HFFc6 (cell line): ENCODE measurements at regions not wholly inside any gene's neighbourhood (a gene's known extent, or its start where the extent isn't known, plus 50 kb on each side); places are given as distances from the start of the nearest gene placed in this dataset.

Experiments
- DNase-seq: peaks from one replicate; pipeline ENCODE4 v3.0.0-alpha.2; 2018
- H3K27ac Mint-ChIP-seq: 2 replicates; pipeline ENCODE4 v1.8.0; 2020; ENCODE audit warnings: mild to moderate bottlenecking, mixed read lengths
- H3K27me3 Mint-ChIP-seq: 2 replicates; pipeline ENCODE4 v1.8.0; 2021; ENCODE audit warnings: mild to moderate bottlenecking, moderate library complexity, mixed read lengths; ENCODE audit not compliant: insufficient read depth
- H3K36me3 Mint-ChIP-seq: 2 replicates; pipeline ENCODE4 v1.8.0; 2021; ENCODE audit warnings: low read depth, mixed read lengths
- H3K4me1 Mint-ChIP-seq: 2 replicates; pipeline ENCODE4 v1.8.0; 2020; ENCODE audit warnings: low read depth, mixed read lengths
- H3K4me3 Mint-ChIP-seq: 2 replicates; pipeline ENCODE4 v1.8.0; 2020; ENCODE audit warnings: mild to moderate bottlenecking, moderate library complexity, mixed read lengths
- H3K9me3 Mint-ChIP-seq: 2 replicates; pipeline ENCODE4 v1.8.0; 2020; ENCODE audit warnings: mild to moderate bottlenecking, mixed read lengths
- TF ChIP-seq, protein P1 (sequence below): fragments of 200-600 bp; sonication (generic); IDR thresholded peaks from 2 replicates; pipeline ENCODE4 v1.5.0; 2021; ENCODE audit warnings: antibody characterized with exemption, mild to moderate bottlenecking

DNA sequence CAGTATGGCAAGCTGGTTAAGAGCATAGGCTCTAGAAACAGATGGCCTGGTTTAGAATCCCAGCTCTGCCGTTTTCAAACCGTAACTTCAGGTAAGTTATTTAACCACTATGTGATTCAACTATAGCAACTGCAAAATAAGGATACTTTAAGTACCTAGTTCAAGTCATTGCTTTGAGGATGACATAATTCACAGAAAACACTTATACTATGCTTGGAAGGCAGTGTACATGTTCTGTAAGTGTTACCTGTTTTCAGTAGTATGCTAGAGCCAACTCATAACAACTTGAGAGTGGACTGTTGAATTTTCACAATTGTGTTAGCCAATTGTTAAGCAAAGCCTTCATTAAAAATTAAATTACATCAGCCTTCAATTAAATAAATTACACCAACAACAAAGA is 134.8 kb upstream of the BEND6 start:
- H3K4me1 Mint-ChIP-seq: peaks cover 70% of the 10 kb centered on the region
- no peak overlapping the region for H3K27ac Mint-ChIP-seq
- peaks cover 5% of the 10 kb centered on the region for H3K36me3 Mint-ChIP-seq
- TF ChIP-seq, protein P1, sequence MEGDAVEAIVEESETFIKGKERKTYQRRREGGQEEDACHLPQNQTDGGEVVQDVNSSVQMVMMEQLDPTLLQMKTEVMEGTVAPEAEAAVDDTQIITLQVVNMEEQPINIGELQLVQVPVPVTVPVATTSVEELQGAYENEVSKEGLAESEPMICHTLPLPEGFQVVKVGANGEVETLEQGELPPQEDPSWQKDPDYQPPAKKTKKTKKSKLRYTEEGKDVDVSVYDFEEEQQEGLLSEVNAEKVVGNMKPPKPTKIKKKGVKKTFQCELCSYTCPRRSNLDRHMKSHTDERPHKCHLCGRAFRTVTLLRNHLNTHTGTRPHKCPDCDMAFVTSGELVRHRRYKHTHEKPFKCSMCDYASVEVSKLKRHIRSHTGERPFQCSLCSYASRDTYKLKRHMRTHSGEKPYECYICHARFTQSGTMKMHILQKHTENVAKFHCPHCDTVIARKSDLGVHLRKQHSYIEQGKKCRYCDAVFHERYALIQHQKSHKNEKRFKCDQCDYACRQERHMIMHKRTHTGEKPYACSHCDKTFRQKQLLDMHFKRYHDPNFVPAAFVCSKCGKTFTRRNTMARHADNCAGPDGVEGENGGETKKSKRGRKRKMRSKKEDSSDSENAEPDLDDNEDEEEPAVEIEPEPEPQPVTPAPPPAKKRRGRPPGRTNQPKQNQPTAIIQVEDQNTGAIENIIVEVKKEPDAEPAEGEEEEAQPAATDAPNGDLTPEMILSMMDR: no peak
- no peak overlapping the region for H3K4me3 Mint-ChIP-seq
- no peak for DNase-seq
- no peaks in the 10 kb centered on the region; the same call in none of the 2 replicates for H3K27me3 Mint-ChIP-seq
- H3K9me3 Mint-ChIP-seq: no peaks in the 10 kb centered on the region

GRCh38 chr6:56819604-56820003 is 135.3 kb upstream of the BEND6 start:
- no peaks in the 10 kb centered on the region for H3K9me3 Mint-ChIP-seq
- H3K36me3 Mint-ChIP-seq: peaks cover 5% of the 10 kb centered on the region
- TF ChIP-seq, protein P1: no peak

GRCh38 chr6:56816370-56816769 is 138.5 kb upstream of the BEND6 start:
- no peak for DNase-seq
- H3K4me1 Mint-ChIP-seq: peaks cover 75% of the 10 kb centered on the region
- no peak overlapping the region for H3K4me3 Mint-ChIP-seq
- H3K9me3 Mint-ChIP-seq: no peaks in the 10 kb centered on the region
- no peaks in the 10 kb centered on the region; the same call in none of the 2 replicates for H3K36me3 Mint-ChIP-seq
- peak overlapping the region; percentile 29 for H3K27ac Mint-ChIP-seq
- TF ChIP-seq, protein P1: no peak
- no peaks in the 10 kb centered on the region; the same call in 1 of the 2 replicates for H3K27me3 Mint-ChIP-seq

More at GRCh38 chr6:56819604-56820003, 135.3 kb upstream of the BEND6 start:
- Mint-ChIP-seq H3K27me3 (no peaks in the 10 kb centered on the region; the same call in none of the 2 replicates), H3K27ac (no peak overlapping the region), H3K4me1 (peaks cover 75% of the 10 kb centered on the region), H3K4me3 (no peak overlapping the region)
- no peak for DNase-seq

DNA sequence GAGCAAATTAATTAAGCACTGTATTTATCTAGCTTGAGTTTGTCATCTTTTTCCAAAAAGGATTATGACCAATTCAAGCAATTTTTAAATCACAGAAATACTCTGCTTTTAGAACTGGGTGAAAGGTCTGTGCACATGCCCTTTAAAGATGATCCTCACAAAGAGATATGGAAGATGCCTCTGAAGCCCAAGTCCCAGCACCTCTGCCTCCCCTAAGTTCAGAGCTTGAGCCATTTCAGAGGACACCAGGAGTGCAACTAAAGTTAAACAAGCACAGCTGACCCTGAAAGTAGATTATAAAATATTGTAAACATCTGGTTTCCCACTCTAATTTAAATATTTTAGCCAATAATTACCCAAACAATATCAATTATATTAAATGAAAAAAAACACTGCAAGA is 139.5 kb upstream of the BEND6 start:
- peak overlapping the region; percentile 24; the same call in 1 of the 2 replicates for H3K27ac Mint-ChIP-seq
- TF ChIP-seq, protein P1: no peak
- peaks cover 69% of the 10 kb centered on the region for H3K4me1 Mint-ChIP-seq
- H3K36me3 Mint-ChIP-seq: no peaks in the 10 kb centered on the region; the same call in none of the 2 replicates
- no peak overlapping the region for H3K4me3 Mint-ChIP-seq
- H3K27me3 Mint-ChIP-seq: no peaks in the 10 kb centered on the region; the same call in 1 of the 2 replicates
- H3K9me3 Mint-ChIP-seq: no peaks in the 10 kb centered on the region
- no peak for DNase-seq

- Mint-ChIP-seq H3K4me3 (no peak overlapping the region), H3K9me3 (no peaks in the 10 kb centered on the region), H3K27me3 (no peaks in the 10 kb centered on the region; the same call in 1 of the 2 replicates), H3K27ac (peak overlapping the region; percentile 13; the same call in 1 of the 2 replicates), H3K36me3 (no peaks in the 10 kb centered on the region; the same call in none of the 2 replicates), H3K4me1 (peaks cover 69% of the 10 kb centered on the region)
- no peak for DNase-seq
- TF ChIP-seq, protein P1: no peak
Measured at GRCh38 chr6:56814802-56815201, 140.1 kb upstream of the BEND6 start.
